HFF-Myc (cell line): ENCODE measurements at regions not wholly inside any gene's neighbourhood (a gene's known extent, or its start where the extent isn't known, plus 50 kb on each side); places are given as distances from the start of the nearest gene placed in this dataset.

ENCODE experiments used
- DNase-seq: peaks from one replicate; pipeline ENCODE4 v3.0.0-alpha.2; 2011; ENCODE audit warnings: low read depth; ENCODE audit errors: extremely low read depth
- H3K4me3 ChIP-seq: replicated peaks from 2 replicates; pipeline ENCODE4 v1.5.1; 2011; ENCODE audit warnings: low read depth, mild to moderate bottlenecking, control low read depth, low read length
- TF ChIP-seq, protein P1 (sequence below): IDR thresholded peaks from 2 replicates; pipeline ENCODE4 v1.5.1; 2012; ENCODE audit warnings: mild to moderate bottlenecking, low read depth, low read length, control low read depth; ENCODE audit errors: missing control alignments

DNA sequence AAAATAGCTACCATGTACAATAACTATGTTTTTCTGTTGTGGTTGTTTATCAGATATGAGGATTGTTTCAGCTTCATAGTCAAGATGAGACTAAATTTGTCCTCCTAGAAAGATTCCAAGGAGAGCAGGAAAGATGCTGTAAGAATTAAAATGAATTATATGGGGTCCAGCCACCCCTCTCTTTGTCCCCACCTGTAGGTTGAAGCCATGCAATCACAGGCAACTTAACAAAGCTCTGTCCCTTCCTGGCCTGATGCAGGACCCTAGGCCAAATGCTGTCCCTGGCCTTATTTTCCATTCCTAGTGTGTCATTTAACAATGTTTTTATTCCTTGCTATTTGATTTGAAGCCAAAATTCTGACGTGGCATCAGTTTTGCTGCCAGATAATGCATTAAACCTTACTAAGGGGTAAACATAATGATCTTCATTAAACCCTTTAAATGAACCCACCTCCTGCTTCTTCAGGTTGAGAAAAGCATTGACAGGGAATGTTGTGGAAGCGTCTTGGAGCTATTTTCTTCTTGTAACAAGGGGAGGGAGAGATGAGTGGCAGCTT lies 240.9 kb upstream of the ZNF521 start:
- DNase-seq, result no peak
- no peak overlapping the region for H3K4me3 ChIP-seq
- TF ChIP-seq, protein P1, sequence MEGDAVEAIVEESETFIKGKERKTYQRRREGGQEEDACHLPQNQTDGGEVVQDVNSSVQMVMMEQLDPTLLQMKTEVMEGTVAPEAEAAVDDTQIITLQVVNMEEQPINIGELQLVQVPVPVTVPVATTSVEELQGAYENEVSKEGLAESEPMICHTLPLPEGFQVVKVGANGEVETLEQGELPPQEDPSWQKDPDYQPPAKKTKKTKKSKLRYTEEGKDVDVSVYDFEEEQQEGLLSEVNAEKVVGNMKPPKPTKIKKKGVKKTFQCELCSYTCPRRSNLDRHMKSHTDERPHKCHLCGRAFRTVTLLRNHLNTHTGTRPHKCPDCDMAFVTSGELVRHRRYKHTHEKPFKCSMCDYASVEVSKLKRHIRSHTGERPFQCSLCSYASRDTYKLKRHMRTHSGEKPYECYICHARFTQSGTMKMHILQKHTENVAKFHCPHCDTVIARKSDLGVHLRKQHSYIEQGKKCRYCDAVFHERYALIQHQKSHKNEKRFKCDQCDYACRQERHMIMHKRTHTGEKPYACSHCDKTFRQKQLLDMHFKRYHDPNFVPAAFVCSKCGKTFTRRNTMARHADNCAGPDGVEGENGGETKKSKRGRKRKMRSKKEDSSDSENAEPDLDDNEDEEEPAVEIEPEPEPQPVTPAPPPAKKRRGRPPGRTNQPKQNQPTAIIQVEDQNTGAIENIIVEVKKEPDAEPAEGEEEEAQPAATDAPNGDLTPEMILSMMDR, result no peak

GRCh38 chr18:25590456-25590855 lies 238.5 kb upstream of the ZNF521 start:
- H3K4me3 ChIP-seq, result no peak overlapping the region
- no peak for DNase-seq
- TF ChIP-seq, protein P1, result no peak

- no peak overlapping the region for H3K4me3 ChIP-seq
- no peak for DNase-seq
- TF ChIP-seq, protein P1, result no peak
These were observed 235.6 kb upstream of the ZNF521 start for GRCh38 chr18:25587545-25587944.

- DNase-seq, result no peak
- no peak overlapping the region for H3K4me3 ChIP-seq
- TF ChIP-seq, protein P1, result no peak
These were observed 217.0 kb upstream of the ZNF521 start for GRCh38 chr18:25568986-25569385.

DNA sequence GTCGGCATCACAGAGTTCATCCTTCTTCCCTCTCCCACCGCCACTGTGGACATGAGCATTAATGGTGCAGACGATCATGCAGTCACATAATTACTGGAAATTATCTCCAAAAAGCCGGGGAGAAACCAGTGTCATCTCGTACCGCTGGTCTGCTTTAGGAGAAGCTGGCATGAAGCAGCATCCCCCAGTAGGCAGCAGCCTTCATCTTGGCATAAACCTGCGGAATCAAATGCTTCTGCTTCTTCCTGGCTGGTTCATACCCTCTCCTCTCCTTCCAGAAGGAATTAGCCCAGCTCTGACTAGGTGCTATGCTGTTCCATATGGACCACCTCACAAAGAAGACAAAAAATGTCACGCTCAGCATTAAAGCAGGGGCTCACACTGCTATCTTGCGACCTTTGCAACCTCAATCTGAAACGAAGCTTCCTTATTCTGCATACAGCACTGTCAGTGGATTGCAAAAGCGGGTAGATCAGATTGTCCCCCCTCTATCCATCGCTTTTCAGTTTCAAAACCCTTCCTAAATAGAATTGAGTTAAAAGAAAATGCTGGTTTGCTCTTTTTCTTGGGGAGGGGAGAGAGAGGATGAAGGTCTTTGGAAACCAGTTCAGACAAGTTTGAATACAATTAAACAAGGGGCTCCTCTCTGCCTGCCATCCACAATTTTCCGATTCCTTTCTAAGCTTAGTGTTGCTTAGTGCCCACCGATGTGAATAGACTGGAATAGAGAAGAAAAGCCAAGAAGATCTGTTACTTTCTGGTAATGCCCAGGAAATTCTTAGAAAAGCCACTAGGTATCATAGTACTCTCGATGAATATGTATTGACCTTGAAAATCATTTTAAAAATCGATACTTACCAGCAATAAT lies 212.1 kb upstream of the ZNF521 start:
- no peak overlapping the region for H3K4me3 ChIP-seq
- TF ChIP-seq, protein P1, result no peak
- DNase-seq, result no peak

GRCh38 chr18:25563346-25563745 lies 211.4 kb upstream of the ZNF521 start:
- H3K4me3 ChIP-seq, result no peak overlapping the region
- TF ChIP-seq, protein P1, result no peak
- no peak for DNase-seq

DNA sequence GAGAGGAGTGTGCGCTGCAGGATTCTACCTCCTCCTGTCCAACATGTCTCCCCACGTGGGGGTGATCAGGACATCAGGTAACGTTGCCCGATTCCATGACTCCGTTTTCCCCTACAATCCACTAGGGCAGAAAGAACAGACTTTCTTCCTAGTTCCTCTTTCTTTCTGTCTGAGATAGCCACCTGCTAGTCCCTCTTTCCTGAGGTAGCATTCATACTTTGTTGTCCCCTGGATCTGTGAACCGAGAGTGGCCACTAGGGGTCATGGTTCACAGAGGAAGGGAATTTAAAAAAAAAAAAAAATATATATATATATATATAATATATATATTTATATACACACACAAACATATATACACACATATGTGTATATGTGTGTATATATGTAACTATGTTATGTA lies 210.0 kb upstream of the ZNF521 start:
- no peak overlapping the region for H3K4me3 ChIP-seq
- TF ChIP-seq, protein P1, result peak; percentile 55
- DNase-seq, result no peak
